ENCODE measurements at regions not wholly inside any gene's neighbourhood (a gene's known extent, or its start where the extent isn't known, plus 50 kb on each side); places are given as distances from the start of the nearest gene placed in this dataset.

DNA sequence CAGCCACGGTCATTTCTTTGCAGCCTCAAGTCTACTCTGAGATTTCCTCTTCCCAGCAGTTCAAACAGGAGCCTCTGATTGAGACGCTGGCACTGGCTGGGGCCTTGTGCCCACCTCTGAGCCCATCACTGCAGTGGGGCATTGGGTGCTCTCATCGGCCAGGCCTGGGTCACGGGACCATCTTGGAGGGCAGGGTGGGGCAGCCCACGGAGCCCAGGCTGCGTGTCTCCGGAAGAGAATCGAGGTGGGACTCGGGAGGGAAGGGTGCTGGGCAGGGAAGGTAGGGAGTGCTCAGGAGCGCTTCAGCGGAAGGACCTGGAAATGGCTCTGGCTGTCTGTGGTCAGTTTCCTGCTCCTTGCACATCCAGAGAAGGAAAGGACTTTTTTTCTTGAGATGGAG is 82.4 kb downstream of the RTP5 start:
- Histone ChIP-seq H2AFZ (ENCODE audit: low read length) (no peak overlapping the region), H3K9me3 (ENCODE audit: low read length) (no peaks in the 10 kb centered on the region), H3K4me3 (ENCODE audit: low read depth, low read length, poor library complexity, severe bottlenecking) (no peak overlapping the region), H3K27ac (ENCODE audit: low read depth, low read length, poor library complexity, severe bottlenecking) (no peak overlapping the region), H3K36me3 (ENCODE audit: insufficient read depth, low read length) (no peaks in the 10 kb centered on the region), H3K79me2 (ENCODE audit: insufficient read depth, low read depth, low read length) (no peaks in the 10 kb centered on the region), H3K4me2 (ENCODE audit: low read length) (no peak overlapping the region), H3K4me1 (ENCODE audit: insufficient read depth, low read length, poor library complexity, severe bottlenecking) (peaks cover 4% of the 10 kb centered on the region), H3K9me2 (ENCODE audit: insufficient read depth, low read length) (no peaks in the 10 kb centered on the region), H4K20me1 (ENCODE audit: insufficient read depth, low read length) (no peaks in the 10 kb centered on the region)
- intact Hi-C loops (cut with micrococcal nuclease; ENCODE audit: unreplicated experiment), result no loop called here
- ChIA-PET POLR2A (no interaction called here), CTCF (ENCODE audit: unreplicated experiment) (no interaction called here)
- TF ChIP-seq, protein P1, sequence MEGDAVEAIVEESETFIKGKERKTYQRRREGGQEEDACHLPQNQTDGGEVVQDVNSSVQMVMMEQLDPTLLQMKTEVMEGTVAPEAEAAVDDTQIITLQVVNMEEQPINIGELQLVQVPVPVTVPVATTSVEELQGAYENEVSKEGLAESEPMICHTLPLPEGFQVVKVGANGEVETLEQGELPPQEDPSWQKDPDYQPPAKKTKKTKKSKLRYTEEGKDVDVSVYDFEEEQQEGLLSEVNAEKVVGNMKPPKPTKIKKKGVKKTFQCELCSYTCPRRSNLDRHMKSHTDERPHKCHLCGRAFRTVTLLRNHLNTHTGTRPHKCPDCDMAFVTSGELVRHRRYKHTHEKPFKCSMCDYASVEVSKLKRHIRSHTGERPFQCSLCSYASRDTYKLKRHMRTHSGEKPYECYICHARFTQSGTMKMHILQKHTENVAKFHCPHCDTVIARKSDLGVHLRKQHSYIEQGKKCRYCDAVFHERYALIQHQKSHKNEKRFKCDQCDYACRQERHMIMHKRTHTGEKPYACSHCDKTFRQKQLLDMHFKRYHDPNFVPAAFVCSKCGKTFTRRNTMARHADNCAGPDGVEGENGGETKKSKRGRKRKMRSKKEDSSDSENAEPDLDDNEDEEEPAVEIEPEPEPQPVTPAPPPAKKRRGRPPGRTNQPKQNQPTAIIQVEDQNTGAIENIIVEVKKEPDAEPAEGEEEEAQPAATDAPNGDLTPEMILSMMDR (conservative IDR thresholded peaks at IDR 0.05; ENCODE audit: low read length), result no peak
- no peak for TF ChIP-seq EZH2phosphoT487 (IDR thresholded peaks at IDR 0.05; ENCODE audit: borderline replicate concordance, low read depth, low read length)
- no peak for DNase-seq (ENCODE audit: low spot score)
- BruUV-seq (replicated peaks), result no TSS peak

DNA sequence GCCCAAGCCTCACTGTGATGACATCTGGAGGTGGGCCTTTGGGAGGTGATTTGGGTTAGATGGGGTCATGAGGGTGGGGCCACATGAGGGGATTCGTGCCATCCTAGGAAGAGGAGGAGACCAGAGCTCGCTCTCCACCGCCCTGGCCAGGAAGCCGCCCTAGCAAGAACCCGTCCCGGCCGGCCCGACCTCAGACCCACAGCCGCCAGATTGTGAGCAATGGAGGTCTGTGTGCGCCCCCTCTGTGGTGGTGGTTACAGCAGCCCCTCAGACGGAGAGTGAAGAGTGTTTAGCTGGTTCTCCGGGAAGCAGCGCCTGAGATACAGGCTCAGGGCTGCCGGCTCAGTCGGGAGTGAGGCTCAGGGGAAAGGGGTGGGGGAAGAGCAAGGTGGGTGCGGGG is 83.3 kb downstream of the RTP5 start:
- peaks cover 4% of the 10 kb centered on the region for H3K4me1 ChIP-seq (ENCODE audit: insufficient read depth, low read length, poor library complexity, severe bottlenecking)
- no TSS peak for BruUV-seq (replicated peaks)
- H2AFZ ChIP-seq (ENCODE audit: low read length), result no peak overlapping the region
- intact Hi-C loops (cut with micrococcal nuclease; ENCODE audit: unreplicated experiment), result no loop called here
- H3K4me2 ChIP-seq (ENCODE audit: low read length), result no peak overlapping the region
- no peaks in the 10 kb centered on the region for H3K9me2 ChIP-seq (ENCODE audit: insufficient read depth, low read length)
- TF ChIP-seq, protein P1 (conservative IDR thresholded peaks at IDR 0.05; ENCODE audit: low read length), result no peak
- no peak for TF ChIP-seq EZH2phosphoT487 (IDR thresholded peaks at IDR 0.05; ENCODE audit: borderline replicate concordance, low read depth, low read length)
- no peaks in the 10 kb centered on the region for H3K9me3 ChIP-seq (ENCODE audit: low read length)
- no peaks in the 10 kb centered on the region for H4K20me1 ChIP-seq (ENCODE audit: insufficient read depth, low read length)
- DNase-seq (ENCODE audit: low spot score), result no peak
- no peak overlapping the region for H3K4me3 ChIP-seq (ENCODE audit: low read depth, low read length, poor library complexity, severe bottlenecking)
- H3K27ac ChIP-seq (ENCODE audit: low read depth, low read length, poor library complexity, severe bottlenecking), result no peak overlapping the region
- H3K79me2 ChIP-seq (ENCODE audit: insufficient read depth, low read depth, low read length), result no peaks in the 10 kb centered on the region
- POLR2A ChIA-PET, result no interaction called here
- no peaks in the 10 kb centered on the region for H3K36me3 ChIP-seq (ENCODE audit: insufficient read depth, low read length)
- CTCF ChIA-PET (ENCODE audit: unreplicated experiment), result no interaction called here

DNA sequence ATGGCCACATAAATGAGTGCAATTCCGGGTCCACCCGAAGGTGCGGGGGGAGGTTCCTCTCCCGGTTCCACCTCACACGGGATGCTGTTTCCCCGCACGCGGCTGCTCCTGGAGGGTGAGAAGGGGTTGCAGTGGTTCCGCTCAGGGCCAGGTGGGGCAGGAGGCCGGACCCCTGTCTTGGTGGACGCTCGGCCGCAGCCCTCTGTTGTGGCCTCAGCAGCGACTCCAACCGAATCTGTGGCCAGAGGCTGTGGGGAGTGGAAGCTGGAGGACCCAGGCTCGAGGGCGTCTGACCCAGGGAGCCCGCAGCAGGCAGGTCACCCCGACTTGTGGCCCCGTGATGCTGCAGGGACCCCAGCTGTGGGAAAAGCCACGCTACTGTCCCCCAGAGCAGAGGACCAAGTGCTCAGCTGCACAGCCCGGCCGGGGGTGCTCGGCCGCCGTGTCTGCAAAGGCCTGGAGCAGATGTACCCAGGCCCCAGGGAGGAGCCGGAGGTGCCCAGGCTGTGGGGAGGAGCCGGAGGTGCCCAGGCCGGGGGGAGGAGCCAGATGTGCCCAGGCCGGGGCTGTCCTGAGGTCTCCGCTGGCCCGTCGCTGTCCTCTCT is 83.9 kb downstream of the RTP5 start:
- Histone ChIP-seq H3K36me3 (ENCODE audit: insufficient read depth, low read length) (no peaks in the 10 kb centered on the region), H2AFZ (ENCODE audit: low read length) (no peak overlapping the region), H3K4me2 (ENCODE audit: low read length) (no peak overlapping the region), H3K4me3 (ENCODE audit: low read depth, low read length, poor library complexity, severe bottlenecking) (no peak overlapping the region), H3K79me2 (ENCODE audit: insufficient read depth, low read depth, low read length) (no peaks in the 10 kb centered on the region), H3K27ac (ENCODE audit: low read depth, low read length, poor library complexity, severe bottlenecking) (no peak overlapping the region), H3K9me3 (ENCODE audit: low read length) (no peaks in the 10 kb centered on the region), H4K20me1 (ENCODE audit: insufficient read depth, low read length) (no peaks in the 10 kb centered on the region), H3K4me1 (ENCODE audit: insufficient read depth, low read length, poor library complexity, severe bottlenecking) (peaks cover 4% of the 10 kb centered on the region), H3K9me2 (ENCODE audit: insufficient read depth, low read length) (no peaks in the 10 kb centered on the region)
- intact Hi-C loops (cut with micrococcal nuclease; ENCODE audit: unreplicated experiment), result no loop called here
- TF ChIP-seq, protein P1 (conservative IDR thresholded peaks at IDR 0.05; ENCODE audit: low read length), result no peak
- ChIA-PET POLR2A (no interaction called here), CTCF (ENCODE audit: unreplicated experiment) (no interaction called here)
- no TSS peak for BruUV-seq (replicated peaks)
- no peak for DNase-seq (ENCODE audit: low spot score)
